ENCODE measurements at regions not wholly inside any gene's neighbourhood (a gene's known extent, or its start where the extent isn't known, plus 50 kb on each side); places are given as distances from the start of the nearest gene placed in this dataset.

GRCh38 chr9:34825775-34826174 is 115.8 kb upstream of the CCL21 start:
- TF ChIP-seq POLR2AphosphoS5 (IDR thresholded peaks at IDR 0.05; ENCODE audit: low read depth, low read length) = no peak
- TF ChIP-seq POLR2A (IDR thresholded peaks at IDR 0.05; ENCODE audit: low read depth, low read length) = no peak
- TF ChIP-seq TAF1 (IDR thresholded peaks at IDR 0.05; ENCODE audit: borderline replicate concordance, low read depth, low read length) = no peak

Measured in GM12892 (cell line).